SK-N-SH treated with all-trans-retinoic acid at 6 μM for 48 hours (cell line): ENCODE measurements at regions not wholly inside any gene's neighbourhood (a gene's known extent, or its start where the extent isn't known, plus 50 kb on each side); places are given as distances from the start of the nearest gene placed in this dataset.

Experiments used
- ARNTL ChIP-seq: fragments of 450-650 bp; formaldehyde crosslinking; IDR thresholded peaks from 2 replicates; pipeline ENCODE4 v1.5.0; 2020; ENCODE audit warnings: low read depth, mild to moderate bottlenecking, moderate library complexity, borderline replicate concordance
- BACH2 ChIP-seq: fragments of 250-450 bp; sonication (Bioruptor Pico); IDR thresholded peaks from 2 replicates; pipeline ENCODE4 v1.9.0; 2021; ENCODE audit warnings: mild to moderate bottlenecking, borderline replicate concordance
- ZC3H10 ChIP-seq: fragments of 250-450 bp; sonication (Bioruptor Pico); IDR thresholded peaks from 2 replicates; pipeline ENCODE4 v1.5.1; 2021; ENCODE audit warnings: mild to moderate bottlenecking, moderate library complexity
- ZFP30 ChIP-seq: fragments of 450-650 bp; formaldehyde crosslinking; IDR thresholded peaks from 2 replicates; pipeline ENCODE4 v1.5.0; 2022; ENCODE audit warnings: mild to moderate bottlenecking, moderate library complexity
- ZNF565 ChIP-seq: fragments of 450-650 bp; formaldehyde crosslinking; conservative IDR thresholded peaks from 2 replicates; pipeline ENCODE4 v1.5.0; 2020; ENCODE audit warnings: low read depth, mild to moderate bottlenecking, moderate library complexity
- TF ChIP-seq, protein P1 (sequence below): fragments of 250-450 bp; sonication (Bioruptor Pico); IDR thresholded peaks from 2 replicates; pipeline ENCODE4 v1.5.1; 2020; ENCODE audit warnings: low read depth, mild to moderate bottlenecking, moderate library complexity
- TF ChIP-seq, protein P2 (sequence below): fragments of 250-450 bp; sonication (Bioruptor Pico); IDR thresholded peaks from 2 replicates; pipeline ENCODE4 v1.5.0; 2020; ENCODE audit warnings: mild to moderate bottlenecking, moderate library complexity

DNA sequence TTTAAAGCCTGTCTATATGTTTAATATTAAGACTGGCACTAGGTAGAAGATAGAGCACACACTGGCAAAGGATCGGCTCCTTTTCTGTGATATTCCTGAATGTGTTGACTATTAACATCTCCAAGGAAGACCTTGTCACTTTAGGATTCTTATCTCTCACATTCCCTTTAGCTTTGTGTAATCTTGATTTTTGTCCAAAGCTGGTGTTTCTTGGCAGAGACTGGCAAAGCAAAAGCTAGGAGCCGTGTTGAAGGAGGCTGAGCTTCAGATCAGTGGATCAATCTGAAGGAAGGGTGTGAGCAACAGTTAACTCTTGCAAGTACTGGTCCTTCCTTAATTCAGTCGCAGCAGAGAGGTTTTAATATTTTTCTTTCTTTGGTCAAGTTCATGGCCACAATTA, 830.4 kb upstream of the ZNF608 start:
- no peak for TF ChIP-seq BACH2 (CRISPR knock-in tag)
- no peak for TF ChIP-seq ZNF565 (CRISPR knock-in tag)
- TF ChIP-seq ZFP30 (CRISPR knock-in tag) = no peak
- TF ChIP-seq ZC3H10 (CRISPR knock-in tag) = no peak
- no peak for TF ChIP-seq ARNTL (CRISPR knock-in tag)
- TF ChIP-seq, protein P1, sequence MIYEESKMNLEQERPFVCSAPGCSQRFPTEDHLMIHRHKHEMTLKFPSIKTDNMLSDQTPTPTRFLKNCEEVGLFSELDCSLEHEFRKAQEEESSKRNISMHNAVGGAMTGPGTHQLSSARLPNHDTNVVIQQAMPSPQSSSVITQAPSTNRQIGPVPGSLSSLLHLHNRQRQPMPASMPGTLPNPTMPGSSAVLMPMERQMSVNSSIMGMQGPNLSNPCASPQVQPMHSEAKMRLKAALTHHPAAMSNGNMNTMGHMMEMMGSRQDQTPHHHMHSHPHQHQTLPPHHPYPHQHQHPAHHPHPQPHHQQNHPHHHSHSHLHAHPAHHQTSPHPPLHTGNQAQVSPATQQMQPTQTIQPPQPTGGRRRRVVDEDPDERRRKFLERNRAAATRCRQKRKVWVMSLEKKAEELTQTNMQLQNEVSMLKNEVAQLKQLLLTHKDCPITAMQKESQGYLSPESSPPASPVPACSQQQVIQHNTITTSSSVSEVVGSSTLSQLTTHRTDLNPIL = no peak
- TF ChIP-seq, protein P2, sequence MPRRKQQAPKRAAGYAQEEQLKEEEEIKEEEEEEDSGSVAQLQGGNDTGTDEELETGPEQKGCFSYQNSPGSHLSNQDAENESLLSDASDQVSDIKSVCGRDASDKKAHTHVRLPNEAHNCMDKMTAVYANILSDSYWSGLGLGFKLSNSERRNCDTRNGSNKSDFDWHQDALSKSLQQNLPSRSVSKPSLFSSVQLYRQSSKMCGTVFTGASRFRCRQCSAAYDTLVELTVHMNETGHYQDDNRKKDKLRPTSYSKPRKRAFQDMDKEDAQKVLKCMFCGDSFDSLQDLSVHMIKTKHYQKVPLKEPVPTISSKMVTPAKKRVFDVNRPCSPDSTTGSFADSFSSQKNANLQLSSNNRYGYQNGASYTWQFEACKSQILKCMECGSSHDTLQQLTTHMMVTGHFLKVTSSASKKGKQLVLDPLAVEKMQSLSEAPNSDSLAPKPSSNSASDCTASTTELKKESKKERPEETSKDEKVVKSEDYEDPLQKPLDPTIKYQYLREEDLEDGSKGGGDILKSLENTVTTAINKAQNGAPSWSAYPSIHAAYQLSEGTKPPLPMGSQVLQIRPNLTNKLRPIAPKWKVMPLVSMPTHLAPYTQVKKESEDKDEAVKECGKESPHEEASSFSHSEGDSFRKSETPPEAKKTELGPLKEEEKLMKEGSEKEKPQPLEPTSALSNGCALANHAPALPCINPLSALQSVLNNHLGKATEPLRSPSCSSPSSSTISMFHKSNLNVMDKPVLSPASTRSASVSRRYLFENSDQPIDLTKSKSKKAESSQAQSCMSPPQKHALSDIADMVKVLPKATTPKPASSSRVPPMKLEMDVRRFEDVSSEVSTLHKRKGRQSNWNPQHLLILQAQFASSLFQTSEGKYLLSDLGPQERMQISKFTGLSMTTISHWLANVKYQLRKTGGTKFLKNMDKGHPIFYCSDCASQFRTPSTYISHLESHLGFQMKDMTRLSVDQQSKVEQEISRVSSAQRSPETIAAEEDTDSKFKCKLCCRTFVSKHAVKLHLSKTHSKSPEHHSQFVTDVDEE = no peak
